GM13977 (cell line): ENCODE measurements at regions not wholly inside any gene's neighbourhood (a gene's known extent, or its start where the extent isn't known, plus 50 kb on each side); places are given as distances from the start of the nearest gene placed in this dataset.

Experiments used
- DNase-seq: peaks from one replicate; pipeline ENCODE4 v3.0.0; 2012; ENCODE audit warnings: low spot score
- in situ Hi-C: fragments of 300-500 bp; cut with MboI; formaldehyde crosslinking; loops from one replicate; pipeline ENCODE4 v1.12.0; 2022; ENCODE audit warnings: low sequenced_read_pairs, low pct_unique_long_range_greater_than_20kb, mixed read lengths, inconsistent platforms; ENCODE audit not compliant: unreplicated experiment
- TF ChIP-seq, protein P1 (sequence below): IDR thresholded peaks from 2 replicates; pipeline ENCODE4 v1.5.1; 2012; ENCODE audit warnings: mild to moderate bottlenecking, control low read depth; ENCODE audit not compliant: insufficient read depth; ENCODE audit errors: extremely low read depth, missing control alignments

DNA sequence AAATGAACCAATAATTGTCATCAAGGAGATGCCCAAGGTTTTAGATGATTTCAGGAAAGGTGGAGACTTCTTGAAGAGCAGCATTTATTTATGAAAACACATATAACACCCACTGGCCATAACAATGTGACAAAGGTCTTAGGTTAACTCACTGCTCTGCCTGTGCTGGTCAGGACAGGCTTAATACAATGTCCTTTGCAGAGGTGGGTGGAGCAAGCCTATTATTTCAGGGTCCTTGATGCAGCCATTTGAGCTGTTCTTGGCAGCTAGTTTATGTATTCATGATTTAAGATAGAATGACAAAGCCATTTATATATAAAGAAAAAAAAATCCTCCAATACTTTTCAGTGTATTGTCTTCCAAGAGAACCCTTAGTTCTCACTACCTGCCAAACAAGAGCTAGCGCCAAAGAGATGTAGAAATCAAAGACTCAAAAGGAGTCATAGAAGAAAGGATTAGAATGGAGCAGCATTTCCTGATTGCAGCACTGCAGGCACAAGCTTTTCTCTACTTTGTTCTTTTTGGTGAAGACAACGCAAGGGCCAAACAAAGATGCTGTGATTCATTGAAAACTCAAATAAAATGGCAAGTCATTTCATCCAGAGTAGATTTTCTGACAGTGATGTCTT, 124.3 kb upstream of the TSHZ2 start:
- TF ChIP-seq, protein P1, sequence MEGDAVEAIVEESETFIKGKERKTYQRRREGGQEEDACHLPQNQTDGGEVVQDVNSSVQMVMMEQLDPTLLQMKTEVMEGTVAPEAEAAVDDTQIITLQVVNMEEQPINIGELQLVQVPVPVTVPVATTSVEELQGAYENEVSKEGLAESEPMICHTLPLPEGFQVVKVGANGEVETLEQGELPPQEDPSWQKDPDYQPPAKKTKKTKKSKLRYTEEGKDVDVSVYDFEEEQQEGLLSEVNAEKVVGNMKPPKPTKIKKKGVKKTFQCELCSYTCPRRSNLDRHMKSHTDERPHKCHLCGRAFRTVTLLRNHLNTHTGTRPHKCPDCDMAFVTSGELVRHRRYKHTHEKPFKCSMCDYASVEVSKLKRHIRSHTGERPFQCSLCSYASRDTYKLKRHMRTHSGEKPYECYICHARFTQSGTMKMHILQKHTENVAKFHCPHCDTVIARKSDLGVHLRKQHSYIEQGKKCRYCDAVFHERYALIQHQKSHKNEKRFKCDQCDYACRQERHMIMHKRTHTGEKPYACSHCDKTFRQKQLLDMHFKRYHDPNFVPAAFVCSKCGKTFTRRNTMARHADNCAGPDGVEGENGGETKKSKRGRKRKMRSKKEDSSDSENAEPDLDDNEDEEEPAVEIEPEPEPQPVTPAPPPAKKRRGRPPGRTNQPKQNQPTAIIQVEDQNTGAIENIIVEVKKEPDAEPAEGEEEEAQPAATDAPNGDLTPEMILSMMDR, result no peak
- in situ Hi-C loops, result no loop called here
- no peak for DNase-seq

DNA sequence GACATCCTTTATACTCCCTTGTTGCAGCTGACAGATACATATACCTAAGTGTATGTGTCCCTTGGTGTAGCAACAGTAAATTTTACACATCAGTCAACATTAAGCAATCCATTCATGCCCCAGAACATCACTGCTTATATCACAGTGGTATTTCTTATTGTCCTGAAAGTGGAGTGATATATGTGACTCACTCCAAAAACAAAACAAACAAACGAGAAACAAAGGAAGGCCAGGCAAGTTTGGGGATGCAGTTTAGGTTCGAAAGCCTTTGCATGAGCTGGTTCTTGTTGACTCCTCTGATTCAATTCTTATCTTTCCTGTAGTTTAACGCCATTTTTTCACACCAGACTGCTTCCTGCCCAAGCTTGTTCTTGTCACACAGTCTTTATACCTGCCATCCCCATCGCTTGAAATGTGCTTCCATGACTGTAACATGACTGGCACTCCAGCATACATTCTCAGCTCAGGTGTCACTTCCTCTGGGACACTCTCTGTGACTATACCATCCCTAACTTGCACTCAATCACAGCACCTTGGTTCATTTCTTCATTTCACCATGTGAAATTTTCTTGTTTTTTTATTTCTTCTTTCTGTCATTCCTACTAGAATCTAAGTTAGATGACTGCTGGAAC, 125.0 kb upstream of the TSHZ2 start:
- in situ Hi-C loops, result no loop called here
- TF ChIP-seq, protein P1, result no peak
- DNase-seq, result no peak

DNA sequence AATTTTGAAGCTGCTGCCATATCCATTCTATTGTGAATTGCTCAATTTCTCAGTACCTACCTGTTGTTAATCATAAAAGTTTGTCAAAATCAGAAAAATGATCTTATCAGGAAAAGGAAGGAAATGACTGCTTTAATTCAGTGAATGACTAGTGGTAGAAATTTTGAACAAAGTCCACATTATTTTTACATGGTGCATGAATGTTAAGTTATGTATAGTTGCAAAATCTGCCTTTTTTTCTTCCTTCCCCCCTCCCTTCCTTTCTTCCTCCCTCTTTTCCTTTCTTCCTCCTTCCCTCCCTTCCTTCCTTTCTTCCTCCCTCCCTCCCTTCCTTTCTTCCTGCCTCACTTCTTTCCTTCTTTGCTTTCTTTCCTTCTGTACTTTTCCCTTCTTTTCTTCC, 127.1 kb upstream of the TSHZ2 start:
- in situ Hi-C loops, result no loop called here
- no peak for DNase-seq
- TF ChIP-seq, protein P1, result no peak

DNA sequence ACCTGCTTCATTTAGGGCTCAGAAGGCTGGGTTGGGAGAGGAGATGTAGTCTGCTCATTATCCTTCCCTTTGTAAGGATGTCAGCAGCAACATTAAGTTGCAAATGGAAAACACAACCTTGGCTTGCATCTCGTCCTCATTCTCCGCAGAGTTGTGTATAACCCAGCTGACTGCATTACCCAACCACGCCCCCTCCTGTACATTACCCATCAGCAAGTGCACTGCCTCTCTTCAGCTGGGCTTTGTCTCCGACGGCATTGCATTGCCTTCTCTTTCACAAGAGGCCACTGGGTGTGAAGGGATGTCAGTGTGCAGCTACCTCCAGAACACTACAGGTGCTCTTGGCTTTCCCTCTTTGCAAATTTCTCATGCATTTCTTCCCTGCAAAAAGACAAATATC, 128.7 kb upstream of the TSHZ2 start:
- in situ Hi-C loops, result no loop called here
- TF ChIP-seq, protein P1, result no peak
- DNase-seq, result no peak

DNA sequence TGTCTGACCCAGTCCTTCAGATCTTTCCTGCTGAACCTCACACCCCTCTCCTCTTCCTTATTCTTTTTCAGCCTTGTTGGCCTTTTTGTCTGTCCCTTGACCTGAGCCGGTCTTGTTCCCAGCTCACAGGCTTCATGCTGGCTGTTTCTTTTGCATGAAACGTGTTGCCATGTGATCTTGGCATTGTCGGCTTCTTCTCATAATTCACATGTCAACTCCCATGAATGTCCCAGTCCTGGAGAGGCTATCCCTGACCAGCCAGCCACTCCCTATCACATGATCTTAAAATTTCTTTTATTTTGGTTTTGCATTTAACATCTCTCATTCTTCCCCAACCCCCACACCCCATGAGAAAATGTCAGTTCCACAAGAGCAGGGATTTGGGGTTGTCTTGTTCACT, 131.2 kb upstream of the TSHZ2 start:
- in situ Hi-C loops, result no loop called here
- DNase-seq, result no peak
- TF ChIP-seq, protein P1, result no peak

DNA sequence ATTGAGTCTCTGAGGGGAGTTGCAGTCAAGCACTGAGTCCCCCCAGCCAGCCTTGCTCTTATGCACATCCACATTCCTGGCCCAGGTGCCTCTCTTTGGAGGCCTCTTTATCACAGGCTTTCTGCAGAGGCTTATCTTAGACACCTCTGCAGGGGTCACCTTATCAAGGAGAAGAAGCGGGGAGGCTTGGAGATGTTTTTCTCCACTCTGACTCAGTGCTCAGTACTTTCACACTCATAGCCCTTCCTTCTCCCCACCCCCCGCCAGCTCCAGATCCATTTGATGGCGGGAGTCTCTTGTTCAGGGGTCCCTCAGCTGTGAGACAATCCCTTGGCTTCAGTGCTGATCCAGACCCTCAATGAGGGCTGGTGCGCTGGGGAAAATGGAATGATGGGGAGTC, 132.1 kb upstream of the TSHZ2 start:
- TF ChIP-seq, protein P1, result no peak
- DNase-seq, result no peak
- in situ Hi-C loops, result no loop called here
